GM12878 (cell line): ENCODE measurements at regions not wholly inside any gene's neighbourhood (a gene's known extent, or its start where the extent isn't known, plus 50 kb on each side); places are given as distances from the start of the nearest gene placed in this dataset.

Source experiments
- CEBPB ChIP-seq, 2 experiments: fragments of 150-350 bp in 1 of 2; IDR thresholded peaks; 2 replicates each; pipeline ENCODE4 v1.6.1; 2012 to 2014; ENCODE audit warnings: low read depth in 2 of 2, low read length in 2 of 2, borderline replicate concordance in 1 of 2, inconsistent platforms in 1 of 2
- CHD4 ChIP-seq: fragments of 200-600 bp; sonication (generic); IDR thresholded peaks from 2 replicates; pipeline ENCODE4 v1.6.1; 2016; ENCODE audit warnings: mild to moderate bottlenecking
- JUNB ChIP-seq: IDR thresholded peaks from 2 replicates; pipeline ENCODE4 v1.6.1; 2016; ENCODE audit warnings: antibody characterized with exemption, mild to moderate bottlenecking
- POLR2A ChIP-seq: IDR thresholded peaks from 2 replicates; pipeline ENCODE4 v1.6.1; 2011; ENCODE audit warnings: low read depth, mild to moderate bottlenecking, low read length
- RAD21 ChIP-seq: IDR thresholded peaks from 2 replicates; pipeline ENCODE4 v1.6.1; 2011; ENCODE audit warnings: mild to moderate bottlenecking, low read depth, low read length, moderate library complexity; ENCODE audit not compliant: insufficient read depth
- SMAD1 ChIP-seq: fragments of 450-650 bp; IDR thresholded peaks from 2 replicates; pipeline ENCODE4 v1.6.1; 2018; ENCODE audit warnings: mild to moderate bottlenecking, low read depth; ENCODE audit not compliant: partially characterized antibody
- SREBF1 ChIP-seq: IDR thresholded peaks from 2 replicates; pipeline ENCODE4 v1.6.1; 2012; ENCODE audit warnings: mild to moderate bottlenecking, low read length

- no peak for TF ChIP-seq SREBF1
- no peak for TF ChIP-seq SMAD1
- no peak for TF ChIP-seq CHD4
- TF ChIP-seq POLR2A = no peak
- TF ChIP-seq JUNB = no peak
- TF ChIP-seq CEBPB (IDR thresholded peaks at IDR 0.05; ENCODE audit: borderline replicate concordance in 1 of 2, low read depth in 2 of 2, low read length in 2 of 2) = no peak
- no peak for TF ChIP-seq RAD21
Measured at GRCh38 chr6:84521511-84521910, 242.9 kb downstream of the TBX18 start.
